Mucosa of rectum (tissue), 2 donors: ENCODE measurements at regions not wholly inside any gene's neighbourhood (a gene's known extent, or its start where the extent isn't known, plus 50 kb on each side); places are given as distances from the start of the nearest gene placed in this dataset.
"Not testable (repeated sequence)": the region's sequence is repeated elsewhere in the genome, so short reads cannot be mapped to it uniquely, and the experiment has no call there.

ENCODE experiments used
- H3K27ac ChIP-seq, 2 donors: one replicate each; pipeline ENCODE4 v1.7.0; 2013; ENCODE audit warnings: inconsistent platforms in 2 of 2, low read depth in 2 of 2, low read length in 2 of 2
- H3K27me3 ChIP-seq, 2 donors: one replicate each; pipeline ENCODE4 v1.7.0; 2013; ENCODE audit warnings: low read length in 2 of 2; ENCODE audit not compliant: control insufficient read depth in 2 of 2, insufficient read depth in 2 of 2
- H3K36me3 ChIP-seq, 2 donors: one replicate each; pipeline ENCODE4 v1.7.0; 2013; ENCODE audit warnings: low read length in 2 of 2; ENCODE audit not compliant: control insufficient read depth in 2 of 2, insufficient read depth in 2 of 2
- H3K4me1 ChIP-seq, 2 donors: one replicate each; pipeline ENCODE4 v1.7.0; 2013; ENCODE audit warnings: low read length in 2 of 2, mild to moderate bottlenecking in 1 of 2; ENCODE audit not compliant: control insufficient read depth in 2 of 2, insufficient read depth in 2 of 2
- H3K4me3 ChIP-seq, 2 donors: one replicate each; pipeline ENCODE4 v1.7.0; 2013; ENCODE audit warnings: low read length in 2 of 2
- H3K9ac ChIP-seq, 2 donors: one replicate each; pipeline ENCODE4 v1.7.0; 2013; ENCODE audit warnings: low read length in 2 of 2, low read depth in 1 of 2, mild to moderate bottlenecking in 1 of 2
- H3K9me3 ChIP-seq, 2 donors: one replicate each; pipeline ENCODE4 v1.7.0; 2013; ENCODE audit warnings: low read length in 2 of 2; ENCODE audit not compliant: control insufficient read depth in 2 of 2
- donor health status: healthy.
- donor health status: Normal muscosa, but diverticular disease.

DNA sequence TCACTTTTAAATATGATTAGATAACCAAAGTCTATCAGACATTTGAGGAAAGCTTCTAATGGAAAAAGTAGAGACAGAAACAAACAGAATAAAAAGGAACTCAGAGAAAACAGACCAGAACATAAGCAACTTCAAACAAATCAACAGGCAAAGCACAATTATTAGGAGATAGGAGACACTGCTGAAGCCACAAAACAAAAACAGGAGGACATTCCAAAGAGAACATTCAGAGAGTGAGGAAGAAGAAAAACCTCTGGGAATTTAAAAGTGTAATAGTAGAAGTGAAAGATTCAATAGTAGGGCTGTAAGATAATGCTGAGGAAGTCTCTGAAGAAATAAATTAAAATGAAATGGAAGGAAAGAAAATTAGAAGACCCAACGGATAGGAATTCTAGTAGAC is 83.2 kb upstream of the TBCA start:
- H3K36me3 ChIP-seq = no peaks in the 10 kb centered on the region
- H3K4me3 ChIP-seq = no peak overlapping the region
- no peaks in the 10 kb centered on the region for H3K4me1 ChIP-seq
- H3K27me3 ChIP-seq = no peaks in the 10 kb centered on the region
- H3K9me3 ChIP-seq = no peaks in the 10 kb centered on the region
- H3K9ac ChIP-seq = no peak overlapping the region
- H3K27ac ChIP-seq = no peak overlapping the region

DNA sequence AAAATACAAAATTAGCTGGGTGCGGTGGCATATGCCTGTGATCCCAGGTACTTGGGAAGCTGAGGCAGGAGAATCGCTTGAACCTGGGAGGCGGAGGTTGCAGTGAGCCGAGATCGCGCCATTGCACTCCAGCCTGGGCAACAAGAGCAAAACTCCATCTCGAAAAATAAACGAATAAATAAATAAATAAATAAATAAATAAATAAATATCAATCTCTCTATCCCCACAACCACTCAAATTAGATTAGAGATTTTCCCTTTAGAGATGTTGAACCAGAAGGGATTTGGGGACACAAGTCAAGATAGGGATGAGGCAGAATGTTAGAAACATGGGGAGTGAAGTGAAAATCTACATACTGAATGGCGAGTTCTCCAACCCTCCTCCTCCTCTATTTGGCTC is 82.5 kb upstream of the TBCA start:
- H3K4me3 ChIP-seq, H3K27me3 ChIP-seq, H3K27ac ChIP-seq, H3K36me3 ChIP-seq, H3K9me3 ChIP-seq, H3K4me1 ChIP-seq, H3K9ac ChIP-seq: not testable (repeated sequence)

DNA sequence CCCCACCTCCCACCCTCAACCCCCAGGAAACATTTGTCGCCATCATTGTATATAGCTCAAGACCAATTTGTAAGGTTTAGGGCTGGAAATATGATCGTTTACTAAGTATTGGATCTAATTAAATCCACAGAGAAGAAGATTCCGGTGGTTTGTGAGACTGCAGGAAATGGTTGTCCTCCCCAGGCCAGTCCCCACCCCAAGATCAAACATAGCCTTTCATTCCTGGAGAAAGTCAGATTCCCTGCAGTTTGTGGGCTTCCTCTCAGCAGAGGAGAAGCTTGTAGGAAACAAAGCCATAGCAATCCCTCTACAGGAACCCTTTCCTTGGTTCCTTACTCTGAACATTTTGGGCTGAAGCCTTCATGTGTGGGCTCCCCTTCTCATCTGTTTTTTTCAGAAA is 79.2 kb upstream of the TBCA start:
- Histone ChIP-seq H3K27ac (no peak overlapping the region), H3K9me3 (no peaks in the 10 kb centered on the region), H3K4me3 (no peak overlapping the region), H3K4me1 (peaks cover 2% of the 10 kb centered on the region in 2 donors), H3K27me3 (peaks cover 12 to 25% of the 10 kb centered on the region in 2 donors), H3K9ac (no peak overlapping the region), H3K36me3 (no peaks in the 10 kb centered on the region)

DNA sequence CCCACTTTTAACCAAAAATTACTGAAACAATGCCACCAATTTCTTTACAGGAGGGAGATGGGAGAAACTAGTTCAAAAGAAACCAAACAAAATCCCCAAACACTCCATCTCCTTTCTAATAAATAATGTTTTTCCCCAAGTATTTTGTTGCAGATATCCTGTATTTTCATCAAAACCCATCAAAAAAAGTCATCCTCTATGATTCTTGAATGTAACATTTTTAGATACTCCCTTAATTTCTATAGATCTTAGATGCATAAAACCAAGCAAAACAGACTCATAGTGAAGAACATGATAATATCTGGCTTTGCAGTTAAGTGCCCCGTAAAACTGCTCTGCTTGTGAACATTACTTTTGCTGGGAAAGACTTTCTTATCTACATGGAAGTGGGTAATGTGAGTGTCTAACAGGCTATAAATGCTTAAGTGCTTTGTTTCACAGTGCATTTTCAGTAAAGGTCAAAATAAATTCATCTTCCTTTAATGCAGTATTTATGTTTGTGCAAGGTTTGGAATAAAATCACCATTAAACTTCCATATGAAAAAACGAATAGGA is 77.3 kb upstream of the TBCA start:
- Histone ChIP-seq H3K4me1 (peaks cover 2% of the 10 kb centered on the region in 2 donors), H3K4me3 (no peak overlapping the region), H3K27me3 (peaks cover 12 to 25% of the 10 kb centered on the region in 2 donors), H3K27ac (no peak overlapping the region), H3K9ac (no peak overlapping the region), H3K36me3 (no peaks in the 10 kb centered on the region), H3K9me3 (no peaks in the 10 kb centered on the region)

DNA sequence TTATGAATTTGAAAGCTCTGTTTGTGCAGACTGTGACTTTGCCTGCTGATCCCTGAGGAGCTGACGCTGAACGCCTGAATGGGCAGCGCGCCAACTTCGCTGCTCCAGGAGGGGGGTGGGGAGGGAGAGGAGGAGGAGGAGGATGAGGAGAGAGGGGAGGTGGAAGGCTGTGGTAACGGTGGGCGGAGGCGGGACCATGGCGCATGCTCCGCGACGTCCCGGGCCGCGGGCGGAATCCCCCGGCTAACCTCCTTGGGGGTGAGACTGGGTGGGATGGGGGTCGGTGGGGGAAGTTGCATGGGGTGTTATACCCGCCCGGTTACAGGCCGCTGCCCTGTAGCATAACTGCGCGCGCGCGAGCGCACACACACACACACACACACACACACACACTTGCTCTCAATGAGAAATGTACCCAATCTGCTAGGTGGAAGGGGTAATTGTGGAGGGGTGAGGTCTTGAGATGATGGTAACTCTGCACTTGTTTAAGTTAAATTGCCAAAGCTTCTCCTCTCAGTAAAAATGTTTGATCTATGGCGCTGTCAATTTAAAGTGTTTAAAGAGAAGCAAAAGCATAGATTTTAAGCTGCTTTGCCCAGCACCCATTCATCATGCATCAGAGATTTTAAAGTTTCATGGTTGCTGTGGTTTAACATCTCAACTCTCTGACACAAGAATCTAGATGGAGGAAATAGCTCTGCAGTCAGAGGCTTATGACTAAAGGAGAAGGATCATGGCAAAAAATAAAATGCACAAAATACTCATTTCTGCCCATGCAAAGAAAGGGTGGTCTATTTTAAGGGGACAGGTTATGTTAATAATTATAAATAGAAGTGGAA is 76.6 kb upstream of the TBCA start:
- Histone ChIP-seq H3K27me3 (peaks cover 12 to 25% of the 10 kb centered on the region in 2 donors), H3K4me1 (peaks cover 2% of the 10 kb centered on the region in 2 donors), H3K9ac (no peak overlapping the region), H3K9me3 (no peaks in the 10 kb centered on the region), H3K36me3 (no peaks in the 10 kb centered on the region), H3K27ac (no peak overlapping the region), H3K4me3 (peak overlapping the region; percentile 65 to 69)

DNA sequence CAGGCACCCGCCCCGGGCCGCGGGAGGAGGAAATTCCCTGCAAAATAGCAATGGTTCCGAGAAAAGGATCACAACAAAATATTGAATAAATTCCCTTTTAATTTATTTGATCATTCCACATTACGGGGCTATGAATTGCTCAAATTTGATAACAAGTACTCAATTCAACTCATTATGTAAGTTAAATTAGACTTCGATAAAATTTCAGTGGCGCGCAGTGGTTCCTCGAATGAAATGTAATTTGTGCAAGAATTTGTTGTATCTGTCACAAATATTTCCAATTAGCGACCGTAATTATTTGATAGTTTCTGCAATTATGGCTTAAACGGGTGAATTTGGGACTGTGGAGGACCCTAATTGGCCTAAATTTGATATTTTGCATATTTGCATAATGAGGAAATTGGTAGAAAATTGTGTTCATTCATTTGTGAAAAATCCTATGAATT is 76.0 kb upstream of the TBCA start:
- Histone ChIP-seq H3K27me3 (peaks cover 12 to 29% of the 10 kb centered on the region in 2 donors), H3K4me3 (peak overlapping the region; percentile 65 to 69), H3K9ac (no peak overlapping the region), H3K27ac (no peak overlapping the region), H3K36me3 (no peaks in the 10 kb centered on the region), H3K9me3 (no peaks in the 10 kb centered on the region), H3K4me1 (peaks cover 2% of the 10 kb centered on the region in 2 donors)

DNA sequence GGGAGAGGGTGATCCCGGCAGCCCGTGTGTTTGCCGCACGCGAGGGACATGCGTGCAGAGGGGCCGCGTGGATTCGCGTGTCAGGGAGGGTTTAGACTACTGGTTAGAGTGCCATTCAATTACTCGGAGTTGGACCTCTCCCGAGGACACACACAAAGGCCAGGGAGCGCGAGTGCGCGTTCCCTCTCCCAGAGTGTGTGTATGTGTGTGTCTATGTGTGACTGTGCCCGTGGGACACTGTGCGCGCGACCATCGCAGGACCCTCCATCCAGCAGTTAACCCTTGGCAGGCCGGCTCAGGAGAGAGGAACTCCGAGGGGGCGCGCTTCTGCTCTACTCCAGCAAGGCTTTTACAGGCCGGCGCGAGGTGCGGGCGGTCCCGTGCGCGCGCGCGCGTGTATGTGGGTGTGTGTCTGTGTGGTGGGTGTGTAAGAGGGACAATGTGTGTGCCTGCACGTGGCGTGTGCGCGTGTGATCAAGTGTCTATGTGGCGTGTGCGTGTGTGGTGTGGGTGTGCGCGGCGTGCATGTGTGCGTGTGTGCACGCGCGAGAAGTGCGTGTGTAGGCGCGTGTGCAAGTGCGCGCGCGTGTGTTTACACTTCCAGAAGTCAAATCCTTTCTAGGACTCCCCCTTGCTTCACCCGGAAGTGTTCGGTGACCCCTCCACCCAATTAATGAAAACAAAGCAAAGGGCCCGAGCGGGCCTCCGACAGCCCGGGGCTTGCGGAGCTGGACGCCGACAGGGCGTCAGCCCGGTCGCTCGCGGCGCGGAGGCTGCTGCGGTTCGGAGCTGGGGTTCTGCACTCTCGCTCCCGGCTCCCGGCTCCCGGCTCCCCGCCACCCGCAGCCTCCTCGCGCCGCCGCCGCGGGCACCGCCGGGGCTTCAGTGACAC is 75.3 kb upstream of the TBCA start:
- Histone ChIP-seq H3K4me1 (peaks cover 2% of the 10 kb centered on the region in 2 donors), H3K36me3 (no peaks in the 10 kb centered on the region), H3K9ac (no peak overlapping the region), H3K27me3 (peaks cover 12 to 36% of the 10 kb centered on the region in 2 donors), H3K27ac (peak overlapping the region in 1 of 2 donors; percentile 9), H3K4me3 (peak overlapping the region; percentile 65 to 69), H3K9me3 (no peaks in the 10 kb centered on the region)

DNA sequence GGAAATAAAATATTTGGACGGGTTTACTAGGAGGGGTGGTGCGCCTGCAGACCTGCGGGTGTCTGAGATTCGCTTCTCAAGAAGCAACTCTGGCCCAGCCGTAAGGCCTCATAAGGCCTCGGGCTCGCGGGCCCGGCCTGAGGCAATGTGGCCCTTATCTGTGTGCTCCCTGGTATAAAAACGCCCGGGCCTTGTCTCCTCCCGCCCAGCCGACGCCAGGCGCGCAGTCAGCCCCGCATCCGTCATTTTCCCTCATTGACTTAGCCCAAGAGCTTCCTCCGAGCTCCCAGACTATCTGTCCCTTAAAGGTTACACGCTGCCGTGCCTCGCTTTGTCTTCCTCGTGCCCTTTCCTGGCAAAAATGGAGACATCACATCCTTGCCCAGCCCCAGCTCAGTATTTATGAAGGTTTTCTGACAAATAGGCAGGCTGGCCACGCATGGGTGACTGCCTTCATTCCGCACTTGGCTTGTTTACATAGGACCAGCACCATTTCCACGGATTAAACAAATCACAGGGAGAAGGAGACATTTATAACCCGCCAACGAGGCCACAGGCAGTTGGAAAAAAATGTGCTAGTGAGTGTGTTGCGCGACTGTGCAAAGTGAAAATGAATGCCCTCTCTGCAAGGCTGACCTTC is 74.5 kb upstream of the TBCA start:
- Histone ChIP-seq H3K9ac (no peak overlapping the region), H3K27ac (no peak overlapping the region), H3K4me3 (peak overlapping the region; percentile 65 to 69), H3K36me3 (no peaks in the 10 kb centered on the region), H3K27me3 (peaks cover 15 to 41% of the 10 kb centered on the region in 2 donors), H3K4me1 (peaks cover 2% of the 10 kb centered on the region in 2 donors), H3K9me3 (no peaks in the 10 kb centered on the region)

DNA sequence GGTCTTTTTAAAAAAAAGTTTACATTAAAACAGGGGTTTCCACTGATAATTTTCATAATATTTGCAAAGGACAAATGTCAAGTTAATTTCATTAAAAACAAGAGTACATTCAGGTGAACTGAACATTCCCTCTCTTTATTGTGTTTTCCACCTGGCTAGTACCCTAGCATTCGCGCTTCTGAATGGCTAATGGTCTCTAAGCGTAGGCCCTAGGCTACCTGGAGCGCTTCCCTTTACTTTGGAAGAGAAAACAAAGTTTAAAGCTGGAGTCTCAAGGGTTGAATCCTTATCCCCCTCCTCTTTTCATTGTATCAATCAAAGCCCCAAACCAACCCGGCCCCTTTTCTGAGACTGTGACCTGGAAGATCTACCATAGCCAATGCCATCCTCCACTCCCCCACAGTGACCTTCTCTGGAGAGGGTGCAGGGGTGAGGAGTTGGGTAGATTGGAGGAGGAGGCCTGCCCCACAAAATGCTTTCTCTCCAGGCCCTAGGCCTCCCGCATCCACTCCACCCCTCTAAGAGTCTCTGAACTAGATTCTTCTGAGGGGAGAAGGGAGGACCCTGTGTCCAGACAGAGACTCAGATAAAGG is 73.3 kb upstream of the TBCA start:
- Histone ChIP-seq H3K9ac (no peak overlapping the region), H3K4me1 (peaks cover 2% of the 10 kb centered on the region in 2 donors), H3K36me3 (no peaks in the 10 kb centered on the region), H3K27me3 (peaks cover 21 to 51% of the 10 kb centered on the region in 2 donors), H3K4me3 (no peak overlapping the region), H3K9me3 (no peaks in the 10 kb centered on the region), H3K27ac (no peak overlapping the region)
